Epidermal melanocyte (primary cell): ENCODE measurements at regions not wholly inside any gene's neighbourhood (a gene's known extent, or its start where the extent isn't known, plus 50 kb on each side); places are given as distances from the start of the nearest gene placed in this dataset.

Experiments
- DNase-seq: peaks from one replicate; pipeline ENCODE4 v3.0.0; 2011; ENCODE audit warnings: low spot score; ENCODE audit not compliant: insufficient read length

DNA sequence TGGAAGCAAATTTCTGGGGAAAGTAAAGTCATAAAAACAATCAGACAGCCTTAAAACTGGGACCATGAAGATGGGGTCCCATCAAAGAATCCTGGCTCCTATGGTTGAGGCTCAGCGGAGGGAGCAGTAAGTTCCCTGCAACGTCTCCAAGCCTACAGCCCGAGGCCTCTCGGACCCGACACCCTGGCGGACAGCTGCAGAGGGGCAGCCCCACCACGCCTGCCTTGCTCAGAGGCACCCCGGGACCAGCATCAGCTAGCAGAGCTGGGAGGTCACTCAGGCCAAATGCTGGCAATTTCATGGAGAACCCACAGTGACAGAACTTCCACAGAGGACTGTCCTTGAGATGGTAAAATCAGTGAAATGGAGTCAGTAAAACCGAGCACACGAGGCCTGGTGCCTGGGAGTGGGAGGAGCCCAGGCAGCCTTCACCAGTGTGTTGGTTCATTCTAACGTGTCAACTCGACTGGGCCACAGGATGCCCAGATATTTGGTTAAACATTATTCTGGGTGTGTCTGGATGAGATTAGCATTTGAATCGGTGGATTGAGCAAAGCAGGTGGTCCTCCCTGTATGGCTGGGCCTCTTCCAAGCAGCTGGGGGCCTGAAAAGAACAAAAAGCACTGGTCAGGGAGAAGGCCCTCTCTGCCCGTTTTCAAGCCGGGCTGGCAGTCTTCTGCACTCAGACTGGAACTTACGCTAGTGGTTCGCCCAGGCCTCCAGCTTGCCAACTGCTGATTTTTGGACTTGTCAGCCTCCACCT lies 96.2 kb upstream of the INSIG1 start:
- no peak for DNase-seq

- DNase-seq = no peak
These were observed 95.4 kb upstream of the INSIG1 start for GRCh38 chr7:155202106-155202871.

DNA sequence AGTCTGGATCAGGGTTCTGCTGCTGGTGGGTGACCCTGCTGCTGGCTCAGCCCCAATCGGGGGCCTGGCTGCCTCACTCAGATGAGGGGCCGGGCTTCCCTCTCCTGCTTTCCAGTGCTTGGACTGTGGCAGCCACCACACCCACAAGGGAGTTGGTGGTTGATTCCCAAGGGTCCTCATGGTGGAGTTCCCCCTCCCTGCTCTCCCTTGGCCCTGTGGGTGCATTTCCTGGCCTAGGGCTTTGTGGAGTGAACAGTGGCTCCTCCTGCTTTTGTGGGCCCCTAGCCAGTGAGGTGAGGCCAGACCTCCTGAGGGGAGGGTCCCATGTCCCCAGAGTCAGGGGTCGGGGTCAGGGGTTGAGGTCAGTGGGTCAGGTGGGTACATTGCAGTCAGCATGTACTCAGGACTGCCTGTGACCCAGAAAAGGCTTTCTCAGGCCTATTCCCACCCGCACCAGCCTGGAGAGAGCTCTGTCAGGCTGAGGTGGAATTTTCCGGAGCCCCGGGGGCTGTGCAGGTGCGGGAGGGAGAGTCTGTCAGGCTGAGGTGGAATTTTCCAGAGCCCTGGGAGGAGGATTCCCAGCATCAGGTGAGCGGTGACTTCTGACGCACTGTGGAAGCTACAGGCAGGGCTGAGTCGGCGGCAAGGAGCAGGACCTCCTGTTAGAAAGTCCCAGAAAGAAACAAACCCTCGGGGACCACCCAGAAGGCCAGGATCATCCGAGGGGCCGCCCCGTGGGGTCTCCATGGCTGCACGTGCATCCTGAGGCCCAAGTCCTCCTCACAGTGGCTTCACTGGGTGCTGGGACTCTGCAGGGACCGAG lies 94.4 kb upstream of the INSIG1 start:
- DNase-seq = no peak

DNA sequence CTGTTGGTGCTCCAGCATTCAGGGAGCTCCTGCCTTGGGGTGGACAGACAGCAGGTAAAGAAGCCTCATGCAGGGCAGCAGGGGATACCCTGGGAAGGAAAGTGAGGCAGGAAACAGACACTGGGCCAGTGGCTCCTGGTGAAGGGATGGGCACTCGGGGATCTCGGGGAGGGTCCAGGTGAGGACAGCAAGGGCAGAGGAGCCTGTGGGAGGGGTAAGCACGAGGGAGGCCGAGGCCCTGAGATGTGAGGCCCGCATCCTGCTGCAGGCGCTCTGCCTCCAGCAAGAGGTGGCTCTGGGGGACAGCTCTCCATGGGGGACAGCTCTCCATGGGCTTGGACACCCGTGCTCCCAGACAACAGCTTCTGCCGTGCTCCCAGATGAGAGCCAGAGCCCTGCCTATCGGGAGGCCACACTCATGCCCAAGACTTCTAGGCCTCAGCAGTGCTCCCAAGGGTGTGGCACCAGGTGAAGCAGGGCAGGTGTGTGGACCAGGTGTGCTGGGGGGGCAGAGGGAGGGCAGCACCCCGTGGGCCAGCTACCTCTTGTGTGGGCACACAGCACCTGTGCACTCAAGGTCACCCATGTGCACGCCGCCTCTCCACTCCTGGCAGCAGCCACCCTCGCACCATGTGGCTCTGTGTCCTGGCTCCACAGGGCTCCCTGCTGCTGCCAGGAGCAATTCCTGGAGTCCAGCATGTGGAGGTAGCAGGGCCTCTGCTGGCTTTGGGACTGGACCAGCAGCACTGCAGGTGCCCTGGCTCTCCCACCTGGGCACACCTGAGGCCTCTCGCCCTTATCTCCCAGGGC lies 93.6 kb upstream of the INSIG1 start:
- DNase-seq = no peak

GRCh38 chr7:155204744-155205367 lies 92.8 kb upstream of the INSIG1 start:
- no peak for DNase-seq

DNA sequence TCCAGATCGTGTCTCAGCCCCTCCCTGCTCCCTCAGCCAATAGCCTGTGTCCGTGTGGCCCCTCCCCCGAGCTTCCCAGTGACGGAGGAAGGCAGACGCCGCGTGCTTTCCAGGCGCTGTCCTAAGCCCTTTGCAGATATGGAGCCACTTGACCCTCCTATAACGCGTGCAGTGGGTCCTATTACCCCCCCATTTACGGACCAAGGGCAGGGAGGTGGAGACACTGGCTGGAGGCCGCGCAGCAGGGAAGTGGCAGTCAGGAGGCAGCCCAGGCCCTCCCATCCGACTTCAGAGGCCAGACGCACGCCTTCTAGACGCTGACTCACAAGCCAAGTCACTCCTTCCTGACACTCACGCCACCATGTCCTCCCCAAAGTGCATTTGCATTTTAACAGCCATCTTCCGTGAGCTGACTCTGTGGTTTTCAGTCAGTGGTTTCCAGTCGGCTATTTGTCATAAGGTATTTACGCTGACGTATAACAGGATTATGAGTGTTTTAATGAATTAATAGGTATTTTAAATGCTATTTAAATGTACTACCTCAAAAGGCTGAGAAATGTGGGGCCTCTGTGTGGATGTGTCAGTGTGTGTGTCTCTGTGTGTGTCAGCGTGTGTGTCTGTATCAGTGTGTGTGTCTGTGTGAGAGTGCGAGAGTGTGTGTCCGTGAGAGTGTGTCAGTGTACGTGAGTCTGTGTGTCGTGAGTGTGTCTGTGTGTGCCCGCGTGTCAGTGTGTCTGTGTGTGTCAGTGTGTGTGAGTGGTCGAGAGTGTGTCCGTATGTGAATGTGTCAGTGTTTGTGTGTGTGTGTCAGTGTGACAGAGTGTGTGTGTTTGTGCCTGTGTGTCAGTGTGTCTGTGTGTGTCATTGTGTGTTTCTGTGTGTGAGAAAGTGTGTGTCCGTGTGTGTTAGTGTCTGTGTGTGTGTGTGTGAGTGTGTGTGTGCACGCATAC lies 92.0 kb upstream of the INSIG1 start:
- DNase-seq = peak; percentile 56

- DNase-seq = no peak
These were observed 91.2 kb upstream of the INSIG1 start for GRCh38 chr7:155206318-155207020.

DNA sequence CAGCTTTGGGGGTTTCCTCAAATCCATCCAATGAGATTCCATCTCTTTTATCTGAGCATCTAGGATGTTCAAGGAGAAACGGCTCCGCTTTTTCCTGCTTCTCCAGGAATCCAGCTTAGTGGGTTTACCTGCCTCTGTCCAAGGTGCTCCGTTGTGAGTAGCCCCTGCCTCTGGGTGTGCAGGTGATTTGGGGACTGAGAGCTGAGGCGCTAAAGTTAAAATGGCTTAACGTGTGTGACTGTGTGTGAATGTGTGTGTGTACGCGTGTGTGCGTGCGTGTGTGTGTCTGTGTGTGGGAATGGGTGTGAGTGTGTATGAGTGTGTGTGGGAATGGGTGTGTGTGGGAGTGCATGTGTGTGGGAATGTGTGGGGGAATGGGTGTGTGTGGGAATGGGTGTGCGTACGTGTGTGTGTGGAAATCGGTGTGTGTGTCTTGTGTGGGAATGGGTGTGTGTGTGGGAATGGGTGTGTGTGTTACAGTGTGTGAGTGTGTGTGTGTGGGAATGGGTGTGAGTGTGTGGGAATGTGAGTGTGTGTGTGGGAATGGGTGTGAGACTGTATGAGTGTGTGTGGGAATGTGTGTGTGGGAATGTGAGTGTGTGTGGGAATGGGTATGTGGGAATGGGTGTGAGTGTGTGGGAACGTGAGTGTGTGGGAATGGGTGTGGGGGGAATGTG lies 90.2 kb upstream of the INSIG1 start:
- no peak for DNase-seq

DNA sequence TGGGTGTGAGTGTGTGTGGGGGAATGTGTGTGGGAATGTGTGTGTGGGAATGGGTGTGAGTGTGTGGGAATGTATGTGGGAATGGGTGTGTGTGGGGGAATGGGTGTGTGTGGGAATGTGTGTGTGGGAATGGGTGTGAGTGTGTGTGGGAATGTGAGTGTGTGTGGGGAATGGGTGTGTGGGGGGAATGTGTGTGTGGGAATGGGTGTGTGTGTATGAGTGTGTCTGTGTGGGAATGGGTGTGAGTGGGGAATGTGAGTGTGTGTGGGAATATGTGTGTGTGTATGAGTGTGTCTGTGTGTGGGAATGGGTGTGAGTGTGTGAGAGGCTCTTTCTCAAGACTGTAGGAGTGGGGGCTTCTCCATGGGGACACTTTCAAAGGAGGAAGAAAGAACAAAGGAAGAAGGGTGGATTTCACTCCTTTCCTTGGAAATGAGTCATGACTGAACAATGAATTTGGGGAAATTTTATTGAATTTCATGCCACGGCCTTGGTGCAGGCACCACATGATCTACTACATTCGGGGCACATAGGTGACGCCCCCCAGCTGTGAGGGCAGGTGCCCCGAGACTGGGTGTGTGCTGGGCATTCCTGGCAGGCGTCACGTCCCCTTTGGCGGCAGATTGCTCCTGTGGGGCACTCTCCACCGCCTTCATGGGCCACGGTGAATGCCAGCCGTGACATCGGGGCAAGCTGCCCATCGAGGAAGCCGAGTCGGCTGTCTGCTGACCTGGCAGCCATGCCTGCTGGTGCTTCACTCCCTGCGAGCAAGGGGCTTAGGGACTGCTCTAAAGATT lies 88.8 kb upstream of the INSIG1 start:
- DNase-seq = no peak

DNA sequence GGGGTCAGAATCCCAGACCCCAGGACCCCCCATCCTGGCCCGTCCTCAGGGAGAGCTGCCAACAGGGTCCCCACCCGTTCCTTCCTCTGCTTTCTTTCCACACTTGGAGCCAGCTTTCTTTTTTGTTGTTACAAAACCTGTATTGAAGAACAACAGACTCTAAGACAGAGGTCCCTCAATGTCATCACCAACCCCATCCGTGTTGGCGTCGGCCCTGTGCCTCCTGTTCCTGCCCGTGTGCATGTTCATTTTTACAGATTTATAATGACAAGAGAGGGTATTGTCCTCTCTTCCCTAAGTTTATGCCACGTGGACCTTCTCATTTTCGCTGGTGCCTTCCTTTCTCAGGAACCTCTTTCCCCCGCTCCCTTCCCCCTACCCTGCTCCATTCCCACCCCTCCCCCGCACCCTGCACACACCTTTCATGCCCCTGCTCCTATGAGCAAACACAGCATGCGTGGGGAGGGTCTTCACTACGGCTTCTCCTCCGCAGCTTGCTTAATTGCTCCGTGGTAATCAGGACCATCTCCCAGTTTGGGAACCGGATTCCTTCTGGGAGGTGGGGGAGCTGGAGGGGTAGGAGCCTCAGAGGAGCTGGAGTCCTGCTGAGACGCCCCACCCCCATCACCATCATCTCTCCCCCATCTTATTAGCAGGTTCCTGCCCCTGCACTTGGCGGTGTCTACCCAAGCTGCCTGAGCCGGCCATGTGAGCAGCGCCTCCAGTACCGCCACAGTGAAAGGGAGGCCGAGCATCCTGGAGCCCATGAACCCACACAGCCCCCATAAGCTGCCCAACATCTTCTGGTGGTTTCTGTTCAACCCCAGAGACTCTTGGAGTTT lies 88.0 kb upstream of the INSIG1 start:
- no peak for DNase-seq

DNA sequence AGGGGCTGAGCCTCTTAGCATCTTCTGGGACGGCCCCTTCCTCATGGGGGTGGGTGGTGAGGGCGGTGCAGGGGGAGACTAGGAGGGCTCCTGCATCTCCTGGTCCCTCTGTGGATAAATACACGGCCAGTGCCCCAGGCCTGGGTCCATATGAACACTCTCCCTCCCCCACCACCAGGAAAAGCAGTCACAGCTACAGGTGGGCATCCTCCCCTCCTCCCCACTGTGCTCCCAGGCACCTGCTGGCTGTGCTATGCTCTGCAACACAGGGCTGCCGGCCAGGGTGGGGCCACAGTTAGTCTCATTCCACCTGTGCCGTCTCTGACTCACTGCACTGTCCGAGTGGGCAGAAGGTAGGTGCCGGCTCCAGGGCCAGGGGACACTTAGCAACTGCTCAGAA lies 87.3 kb upstream of the INSIG1 start:
- DNase-seq = no peak

DNA sequence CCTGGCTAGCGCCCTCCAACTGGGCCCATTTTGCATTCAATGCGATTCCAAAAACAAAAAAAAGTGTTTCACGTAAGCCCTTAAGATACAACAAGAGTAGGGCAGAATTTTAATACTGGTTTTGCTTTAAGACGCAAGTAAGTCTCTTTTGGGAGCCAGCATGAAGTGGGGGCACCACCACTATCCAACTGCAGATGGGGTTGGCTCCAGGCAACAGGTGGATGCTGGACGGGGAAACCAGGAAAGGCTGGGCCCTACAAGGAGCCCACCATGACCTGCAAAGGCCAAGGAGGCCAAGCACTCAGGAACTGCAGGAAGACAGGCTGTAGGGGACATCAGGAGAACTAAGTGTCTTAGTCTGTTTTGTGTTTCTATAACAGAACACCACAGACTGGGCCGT lies 86.5 kb upstream of the INSIG1 start:
- no peak for DNase-seq

GRCh38 chr7:155211761-155212160 lies 85.9 kb upstream of the INSIG1 start:
- no peak for DNase-seq

DNA sequence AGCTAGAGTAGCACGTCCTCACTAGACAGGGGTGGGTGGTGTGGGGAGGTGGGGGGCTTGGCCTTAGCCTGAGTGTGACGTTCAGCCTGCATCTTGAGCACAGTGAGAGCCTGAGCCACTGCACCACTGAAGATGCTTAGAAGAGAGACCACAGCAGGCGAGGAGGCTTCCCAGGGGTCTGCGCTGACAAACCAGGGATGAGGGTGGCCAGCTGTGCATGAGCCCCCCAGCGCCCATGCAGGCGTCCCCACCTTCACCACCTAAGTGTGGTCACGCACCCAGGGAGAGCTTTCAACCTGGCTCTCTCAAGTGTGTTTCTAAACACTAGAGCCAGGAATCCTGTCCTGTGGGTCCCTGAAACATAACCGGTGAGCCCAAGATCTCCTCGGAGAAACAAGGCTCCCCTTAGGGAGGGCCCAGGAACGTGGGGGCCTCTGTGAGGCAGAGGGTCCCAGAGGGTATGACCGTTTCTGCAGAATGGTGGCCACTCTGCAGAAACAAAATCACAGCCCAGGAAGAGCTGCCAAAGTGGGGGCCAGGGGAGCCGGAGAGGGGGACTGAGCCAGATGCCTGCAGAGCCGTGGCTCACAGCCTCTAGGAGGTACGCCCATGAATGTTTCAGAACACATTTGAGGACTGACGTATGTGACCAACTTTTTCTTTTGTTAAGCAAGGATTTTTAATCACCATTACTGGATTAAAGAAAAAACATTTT lies 85.2 kb upstream of the INSIG1 start:
- DNase-seq = no peak

DNA sequence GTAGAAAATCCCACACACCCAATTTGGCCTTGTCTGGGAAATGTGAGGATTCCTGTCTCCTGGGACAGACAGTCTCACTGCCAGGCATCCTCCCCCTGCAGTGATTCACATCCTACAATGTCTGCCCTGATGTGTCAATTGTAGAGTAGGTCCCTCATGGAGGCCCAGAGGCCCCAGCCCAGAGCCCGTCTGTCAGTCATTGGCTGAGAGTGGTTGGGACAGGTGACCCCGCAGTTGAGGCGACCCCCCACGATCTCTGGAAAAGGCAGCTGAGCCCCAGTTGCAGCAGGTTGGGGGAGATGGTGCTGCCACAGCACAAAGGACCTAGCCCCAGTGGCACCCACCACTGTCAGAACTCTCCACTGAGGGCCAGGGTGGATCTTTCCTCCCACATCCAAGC lies 84.3 kb upstream of the INSIG1 start:
- no peak for DNase-seq
